Glutamatergic neuron (in vitro differentiated cells): ENCODE measurements at regions not wholly inside any gene's neighbourhood (a gene's known extent, or its start where the extent isn't known, plus 50 kb on each side); places are given as distances from the start of the nearest gene placed in this dataset.

Experiments used
- DNase-seq: peaks from one replicate; pipeline ENCODE4 v3.0.0; 2022
- H3K27ac Mint-ChIP-seq: one replicate; pipeline ENCODE4 v1.8.0; 2020; ENCODE audit warnings: mild to moderate bottlenecking, mixed read lengths, inconsistent platforms; ENCODE audit not compliant: unreplicated experiment
- H3K27me3 Mint-ChIP-seq: one replicate; pipeline ENCODE4 v1.8.0; 2020; ENCODE audit warnings: mild to moderate bottlenecking, moderate library complexity, mixed read lengths, inconsistent platforms; ENCODE audit not compliant: unreplicated experiment
- H3K36me3 Mint-ChIP-seq: one replicate; pipeline ENCODE4 v1.8.0; 2020; ENCODE audit warnings: mild to moderate bottlenecking, mixed read lengths, inconsistent platforms; ENCODE audit not compliant: unreplicated experiment
- H3K4me1 Mint-ChIP-seq: one replicate; pipeline ENCODE4 v1.8.0; 2020; ENCODE audit warnings: mild to moderate bottlenecking, low read depth, mixed read lengths, inconsistent platforms; ENCODE audit not compliant: unreplicated experiment
- H3K4me3 Mint-ChIP-seq: one replicate; pipeline ENCODE4 v1.8.0; 2020; ENCODE audit warnings: mild to moderate bottlenecking, mixed read lengths, inconsistent platforms; ENCODE audit not compliant: unreplicated experiment
- H3K9me3 Mint-ChIP-seq: one replicate; pipeline ENCODE4 v1.8.0; 2020; ENCODE audit warnings: mild to moderate bottlenecking, moderate library complexity, mixed read lengths, inconsistent platforms; ENCODE audit not compliant: unreplicated experiment
- TF ChIP-seq, protein P1 (sequence below): fragments of 200-600 bp; sonication (generic); IDR thresholded peaks from one replicate; pipeline ENCODE4 v1.5.0; 2021; ENCODE audit not compliant: partially characterized antibody, unreplicated experiment

- Mint-ChIP-seq H3K27me3 (no peaks in the 10 kb centered on the region), H3K9me3 (no peaks in the 10 kb centered on the region), H3K4me3 (no peak overlapping the region), H3K27ac (no peak overlapping the region), H3K36me3 (no peaks in the 10 kb centered on the region), H3K4me1 (no peaks in the 10 kb centered on the region)
- TF ChIP-seq, protein P1, sequence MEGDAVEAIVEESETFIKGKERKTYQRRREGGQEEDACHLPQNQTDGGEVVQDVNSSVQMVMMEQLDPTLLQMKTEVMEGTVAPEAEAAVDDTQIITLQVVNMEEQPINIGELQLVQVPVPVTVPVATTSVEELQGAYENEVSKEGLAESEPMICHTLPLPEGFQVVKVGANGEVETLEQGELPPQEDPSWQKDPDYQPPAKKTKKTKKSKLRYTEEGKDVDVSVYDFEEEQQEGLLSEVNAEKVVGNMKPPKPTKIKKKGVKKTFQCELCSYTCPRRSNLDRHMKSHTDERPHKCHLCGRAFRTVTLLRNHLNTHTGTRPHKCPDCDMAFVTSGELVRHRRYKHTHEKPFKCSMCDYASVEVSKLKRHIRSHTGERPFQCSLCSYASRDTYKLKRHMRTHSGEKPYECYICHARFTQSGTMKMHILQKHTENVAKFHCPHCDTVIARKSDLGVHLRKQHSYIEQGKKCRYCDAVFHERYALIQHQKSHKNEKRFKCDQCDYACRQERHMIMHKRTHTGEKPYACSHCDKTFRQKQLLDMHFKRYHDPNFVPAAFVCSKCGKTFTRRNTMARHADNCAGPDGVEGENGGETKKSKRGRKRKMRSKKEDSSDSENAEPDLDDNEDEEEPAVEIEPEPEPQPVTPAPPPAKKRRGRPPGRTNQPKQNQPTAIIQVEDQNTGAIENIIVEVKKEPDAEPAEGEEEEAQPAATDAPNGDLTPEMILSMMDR, result no peak
- no peak for DNase-seq
These were observed 1421.2 kb upstream of the RAG2 start for GRCh38 chr11:38019072-38019775.

DNA sequence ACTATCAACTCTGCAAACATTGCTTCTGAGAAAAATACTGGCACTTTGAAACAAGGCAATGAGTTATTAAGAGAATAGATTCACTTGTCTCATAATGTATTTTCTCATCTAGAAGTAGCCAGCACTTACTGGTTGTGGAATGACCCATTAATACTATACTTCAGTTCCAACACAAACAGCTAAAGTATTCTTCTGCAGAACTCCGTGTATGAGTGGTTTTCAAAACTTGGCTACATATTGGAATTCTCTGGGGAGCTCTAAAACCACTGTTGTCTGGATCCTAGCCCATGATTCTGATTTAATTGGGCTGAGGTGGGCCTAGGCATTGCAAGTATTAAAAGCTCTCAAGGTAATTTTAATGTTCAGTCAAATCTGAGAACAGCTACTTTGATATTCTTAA, 1416.4 kb upstream of the RAG2 start:
- no peak overlapping the region for H3K4me3 Mint-ChIP-seq
- H3K9me3 Mint-ChIP-seq, result no peaks in the 10 kb centered on the region
- no peak for DNase-seq
- TF ChIP-seq, protein P1, result no peak
- no peak overlapping the region for H3K27ac Mint-ChIP-seq
- H3K27me3 Mint-ChIP-seq, result no peaks in the 10 kb centered on the region
- H3K36me3 Mint-ChIP-seq, result no peaks in the 10 kb centered on the region
- no peaks in the 10 kb centered on the region for H3K4me1 Mint-ChIP-seq

- Mint-ChIP-seq H3K27me3 (no peaks in the 10 kb centered on the region), H3K9me3 (no peaks in the 10 kb centered on the region), H3K36me3 (no peaks in the 10 kb centered on the region), H3K4me1 (no peaks in the 10 kb centered on the region), H3K4me3 (no peak overlapping the region), H3K27ac (no peak overlapping the region)
- DNase-seq, result no peak
- TF ChIP-seq, protein P1, result no peak
These were observed 1415.1 kb upstream of the RAG2 start for GRCh38 chr11:38013157-38013556.

- Mint-ChIP-seq H3K4me1 (no peaks in the 10 kb centered on the region), H3K27ac (no peak overlapping the region), H3K4me3 (no peak overlapping the region), H3K36me3 (no peaks in the 10 kb centered on the region), H3K27me3 (no peaks in the 10 kb centered on the region), H3K9me3 (no peaks in the 10 kb centered on the region)
- DNase-seq, result no peak
- TF ChIP-seq, protein P1, result no peak
These were observed 1413.5 kb upstream of the RAG2 start for GRCh38 chr11:38011496-38011895.

DNA sequence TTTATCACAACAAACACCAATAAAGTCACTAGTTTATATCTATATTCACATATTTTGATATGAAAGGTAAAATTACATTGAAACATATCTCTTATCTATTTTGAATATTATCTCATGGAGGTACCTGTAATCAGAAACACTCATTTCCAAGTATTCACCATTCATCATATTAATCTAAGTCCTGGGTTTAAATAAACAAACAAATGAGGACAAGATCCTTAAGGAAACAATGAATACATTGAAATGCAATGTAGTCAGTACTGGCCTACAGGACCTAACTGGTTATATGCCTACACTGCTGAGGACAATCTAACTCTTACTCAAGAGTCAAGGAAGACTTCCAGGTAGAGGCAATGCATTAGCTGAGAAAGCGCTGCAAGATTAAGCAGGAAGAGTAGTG, 1411.9 kb upstream of the RAG2 start:
- Mint-ChIP-seq H3K9me3 (no peaks in the 10 kb centered on the region), H3K4me1 (no peaks in the 10 kb centered on the region), H3K27me3 (no peaks in the 10 kb centered on the region), H3K36me3 (no peaks in the 10 kb centered on the region), H3K27ac (no peak overlapping the region), H3K4me3 (no peak overlapping the region)
- TF ChIP-seq, protein P1, result no peak
- no peak for DNase-seq
